ENCODE measurements at regions not wholly inside any gene's neighbourhood (a gene's known extent, or its start where the extent isn't known, plus 50 kb on each side); places are given as distances from the start of the nearest gene placed in this dataset.

- no peaks in the 10 kb centered on the region for H3K4me1 ChIP-seq
- H3K27me3 ChIP-seq (replicated peaks in 1 of 7): peaks cover 0 to 7% (median 0%) of the 10 kb centered on the region in 7 donors
- H3K9me3 ChIP-seq: no peaks in the 10 kb centered on the region
- no peak overlapping the region for H3K4me3 ChIP-seq
- H3K27ac ChIP-seq: no peak overlapping the region
- no peaks in the 10 kb centered on the region for H3K36me3 ChIP-seq
- no peak for DNase-seq
- 85 to 95% (median 90%) methylated on average over 1 of the region's 1 CpG for WGBS, 5 donors
- intact Hi-C loops (cut with DNase I; ENCODE audit: low total_unique reads): no loop called here
- TF ChIP-seq CTCF (IDR thresholded peaks at IDR 0.05 in 8 of 11, conservative IDR thresholded peaks at IDR 0.05 in 3 of 11) (no peak), POLR2AphosphoS5 (IDR thresholded peaks at IDR 0.05) (no peak)
These were observed 310.9 kb upstream of the KCNJ16 start for GRCh38 chr17:69764146-69764545.

GRCh38 chr17:69769050-69769449 lies 306.0 kb upstream of the KCNJ16 start:
- H3K4me3 ChIP-seq: no peak overlapping the region
- no peak for TF ChIP-seq CTCF (IDR thresholded peaks at IDR 0.05 in 8 of 11, conservative IDR thresholded peaks at IDR 0.05 in 3 of 11)
- TF ChIP-seq POLR2A (IDR thresholded peaks at IDR 0.05): no peak
- no peak for TF ChIP-seq POLR2AphosphoS5 (IDR thresholded peaks at IDR 0.05)
- WGBS, 5 donors: 74 to 89% (median 85%) methylated on average over 4 of the region's 4 CpGs
- intact Hi-C loops (cut with DNase I; ENCODE audit: low total_unique reads): no loop called here
- no peaks in the 10 kb centered on the region for H3K4me1 ChIP-seq
- no peak overlapping the region for H3K27ac ChIP-seq
- H3K9me3 ChIP-seq: peaks cover 0 to 13% (median 0%) of the 10 kb centered on the region in 8 donors
- no peak for DNase-seq
- H3K36me3 ChIP-seq: no peaks in the 10 kb centered on the region
- H3K27me3 ChIP-seq (replicated peaks in 1 of 7): peaks cover 0 to 7% (median 0%) of the 10 kb centered on the region in 7 donors

- TF ChIP-seq POLR2A (IDR thresholded peaks at IDR 0.05): no peak
- no peak for TF ChIP-seq CTCF (IDR thresholded peaks at IDR 0.05 in 8 of 11, conservative IDR thresholded peaks at IDR 0.05 in 3 of 11)
- peaks cover 0 to 7% (median 0%) of the 10 kb centered on the region in 7 donors for H3K27me3 ChIP-seq (replicated peaks in 1 of 7)
- intact Hi-C loops (cut with DNase I; ENCODE audit: low total_unique reads): no loop called here
- peaks cover 0 to 13% (median 0%) of the 10 kb centered on the region in 8 donors for H3K9me3 ChIP-seq
- H3K4me3 ChIP-seq: no peak overlapping the region
- H3K36me3 ChIP-seq: no peaks in the 10 kb centered on the region
- 53 to 71% (median 62%) methylated on average over 3 of the region's 3 CpGs for WGBS, 5 donors
- no peaks in the 10 kb centered on the region for H3K4me1 ChIP-seq
- no peak overlapping the region for H3K27ac ChIP-seq
- no peak for DNase-seq
These were observed 301.9 kb upstream of the KCNJ16 start for GRCh38 chr17:69773081-69773480.

GRCh38 chr17:69779378-69780214 lies 295.4 kb upstream of the KCNJ16 start:
- TF ChIP-seq CTCF (IDR thresholded peaks at IDR 0.05 in 8 of 11, conservative IDR thresholded peaks at IDR 0.05 in 3 of 11) (no peak), POLR2A (IDR thresholded peaks at IDR 0.05) (no peak), POLR2AphosphoS5 (IDR thresholded peaks at IDR 0.05) (no peak)
- 68 to 86% (median 86%) methylated on average over 8 of the region's 8 CpGs for WGBS, 5 donors

More at GRCh38 chr17:69779378-69780214, 295.4 kb upstream of the KCNJ16 start:
- H3K9me3 ChIP-seq: peaks cover 0 to 5% (median 0%) of the 10 kb centered on the region in 8 donors
- no peaks in the 10 kb centered on the region for H3K27me3 ChIP-seq (replicated peaks in 1 of 7)
- intact Hi-C loops (cut with DNase I; ENCODE audit: low total_unique reads): no loop called here
- no peak for DNase-seq
- H3K27ac ChIP-seq: no peak overlapping the region
- no peaks in the 10 kb centered on the region for H3K4me1 ChIP-seq
- H3K36me3 ChIP-seq: no peaks in the 10 kb centered on the region
- H3K4me3 ChIP-seq: no peak overlapping the region
